ENCODE measurements at regions not wholly inside any gene's neighbourhood (a gene's known extent, or its start where the extent isn't known, plus 50 kb on each side); places are given as distances from the start of the nearest gene placed in this dataset.
"Not testable (repeated sequence)": the region's sequence is repeated elsewhere in the genome, so short reads cannot be mapped to it uniquely, and the experiment has no call there.

DNA sequence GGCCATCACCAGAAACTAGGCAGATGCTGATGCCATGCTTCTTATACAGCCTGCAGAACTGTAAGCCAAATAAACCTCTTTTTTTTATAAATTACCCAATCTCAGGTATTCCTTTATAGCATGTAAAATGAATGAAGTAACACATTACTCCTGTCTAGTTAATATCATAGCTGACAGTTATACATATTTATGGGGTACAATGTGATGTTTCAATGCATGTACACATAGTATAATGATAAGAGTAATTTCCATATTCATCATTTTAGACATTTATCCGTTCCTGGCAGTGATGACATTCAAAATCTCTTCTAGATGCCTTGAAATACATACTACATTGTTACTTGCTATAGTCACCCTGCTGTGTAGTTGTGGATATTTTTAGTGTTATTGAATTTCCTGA lies 85.4 kb upstream of the SLC35F3 start:
- H3K36me3 Mint-ChIP-seq = no peaks in the 10 kb centered on the region
- DNase-seq (ENCODE audit: extremely low spot score, unreplicated experiment) = no peak
- H3K9me3 Mint-ChIP-seq = no peaks in the 10 kb centered on the region
- no peak overlapping the region for H3K4me3 Mint-ChIP-seq
- peaks cover 11% of the 10 kb centered on the region for H3K27me3 Mint-ChIP-seq
- H3K4me1 Mint-ChIP-seq (ENCODE audit: unreplicated experiment) = no peaks in the 10 kb centered on the region
- TF ChIP-seq, protein P1, sequence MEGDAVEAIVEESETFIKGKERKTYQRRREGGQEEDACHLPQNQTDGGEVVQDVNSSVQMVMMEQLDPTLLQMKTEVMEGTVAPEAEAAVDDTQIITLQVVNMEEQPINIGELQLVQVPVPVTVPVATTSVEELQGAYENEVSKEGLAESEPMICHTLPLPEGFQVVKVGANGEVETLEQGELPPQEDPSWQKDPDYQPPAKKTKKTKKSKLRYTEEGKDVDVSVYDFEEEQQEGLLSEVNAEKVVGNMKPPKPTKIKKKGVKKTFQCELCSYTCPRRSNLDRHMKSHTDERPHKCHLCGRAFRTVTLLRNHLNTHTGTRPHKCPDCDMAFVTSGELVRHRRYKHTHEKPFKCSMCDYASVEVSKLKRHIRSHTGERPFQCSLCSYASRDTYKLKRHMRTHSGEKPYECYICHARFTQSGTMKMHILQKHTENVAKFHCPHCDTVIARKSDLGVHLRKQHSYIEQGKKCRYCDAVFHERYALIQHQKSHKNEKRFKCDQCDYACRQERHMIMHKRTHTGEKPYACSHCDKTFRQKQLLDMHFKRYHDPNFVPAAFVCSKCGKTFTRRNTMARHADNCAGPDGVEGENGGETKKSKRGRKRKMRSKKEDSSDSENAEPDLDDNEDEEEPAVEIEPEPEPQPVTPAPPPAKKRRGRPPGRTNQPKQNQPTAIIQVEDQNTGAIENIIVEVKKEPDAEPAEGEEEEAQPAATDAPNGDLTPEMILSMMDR (conservative IDR thresholded peaks at IDR 0.05) = no peak
- no peak overlapping the region for H3K27ac Mint-ChIP-seq

DNA sequence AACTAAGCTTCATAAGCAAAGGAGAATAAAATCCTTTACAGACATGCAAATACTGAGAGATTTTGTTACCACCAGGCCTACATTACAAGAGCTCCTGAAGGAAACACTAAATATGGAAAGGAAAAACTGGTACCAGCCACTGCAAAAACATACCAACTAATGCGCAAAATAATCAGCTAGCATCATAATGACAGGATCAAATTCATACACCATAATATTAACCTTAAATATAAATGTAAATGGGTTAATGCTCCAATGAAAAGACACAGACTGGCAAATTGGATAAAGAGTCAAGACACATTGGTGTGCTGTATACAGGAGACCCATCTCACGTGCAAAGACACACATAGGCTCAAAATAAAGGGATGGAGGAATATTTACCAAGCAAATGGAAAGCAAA lies 80.3 kb upstream of the SLC35F3 start:
- not testable (repeated sequence) for H3K4me1 Mint-ChIP-seq (ENCODE audit: unreplicated experiment); H3K27me3 Mint-ChIP-seq; H3K9me3 Mint-ChIP-seq; H3K4me3 Mint-ChIP-seq; H3K27ac Mint-ChIP-seq; H3K36me3 Mint-ChIP-seq; DNase-seq (ENCODE audit: extremely low spot score, unreplicated experiment)

DNA sequence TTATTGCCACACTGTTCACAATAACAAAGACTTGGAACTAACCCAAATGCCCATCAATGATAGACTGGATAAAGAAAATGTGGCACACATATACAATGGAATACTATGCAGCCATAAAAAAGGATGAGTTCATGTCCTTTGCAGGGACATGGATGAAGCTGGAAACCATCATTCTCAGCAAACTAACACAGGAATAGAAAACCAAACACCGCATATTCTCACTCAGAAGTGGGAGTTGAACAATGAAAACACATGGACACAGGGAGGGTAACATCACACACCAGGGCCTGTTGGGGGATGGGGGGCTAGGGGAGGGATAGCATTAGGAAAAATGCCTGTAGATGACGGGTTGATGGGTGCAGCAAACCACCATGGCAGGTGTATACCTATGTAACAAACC lies 76.5 kb upstream of the SLC35F3 start:
- not testable (repeated sequence) for H3K4me3 Mint-ChIP-seq; DNase-seq (ENCODE audit: extremely low spot score, unreplicated experiment); H3K36me3 Mint-ChIP-seq; H3K4me1 Mint-ChIP-seq (ENCODE audit: unreplicated experiment); H3K27me3 Mint-ChIP-seq; H3K27ac Mint-ChIP-seq; H3K9me3 Mint-ChIP-seq

DNA sequence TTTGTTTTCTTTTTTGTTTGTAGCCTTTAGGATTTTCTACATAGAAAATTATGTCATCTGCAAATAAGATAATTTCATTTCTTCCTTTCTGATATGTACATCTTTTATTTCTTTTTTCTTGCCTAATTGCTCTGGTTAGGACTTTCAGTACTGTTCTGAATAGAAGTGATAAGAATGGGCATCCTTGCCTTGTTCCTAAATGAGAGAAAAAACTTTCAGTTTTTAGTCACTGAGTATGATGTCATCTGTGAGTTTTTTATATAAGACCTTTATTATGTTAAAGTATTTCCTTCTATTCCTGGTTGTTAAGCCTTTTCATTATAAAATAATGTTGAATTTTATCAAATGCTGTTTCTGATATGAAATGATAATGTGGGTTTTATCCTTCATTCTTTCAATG lies 76.0 kb upstream of the SLC35F3 start:
- no peak for DNase-seq (ENCODE audit: extremely low spot score, unreplicated experiment)
- Mint-ChIP-seq H3K36me3 (no peaks in the 10 kb centered on the region), H3K27me3 (peaks cover 6% of the 10 kb centered on the region), H3K4me3 (no peak overlapping the region), H3K9me3 (peaks cover 4% of the 10 kb centered on the region), H3K4me1 (ENCODE audit: unreplicated experiment) (no peaks in the 10 kb centered on the region), H3K27ac (no peak overlapping the region)
- TF ChIP-seq, protein P1 (conservative IDR thresholded peaks at IDR 0.05) = no peak

DNA sequence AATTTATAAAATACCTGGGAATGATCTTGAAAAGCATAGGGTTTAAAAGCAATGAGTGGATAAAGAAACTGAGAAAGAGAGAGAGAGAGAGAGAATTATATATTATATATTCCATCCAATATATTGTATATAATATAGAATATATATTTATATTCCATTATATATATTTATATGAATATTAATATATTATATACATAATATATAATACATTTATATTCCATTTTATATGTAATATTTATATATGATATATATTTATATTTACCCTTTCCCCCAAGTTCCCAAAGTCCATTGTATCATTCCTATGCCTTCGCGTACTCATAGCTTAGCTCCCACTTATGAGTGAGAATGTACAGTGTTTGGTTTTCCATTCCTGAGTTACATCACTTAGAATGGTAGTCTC lies 69.9 kb upstream of the SLC35F3 start:
- no peaks in the 10 kb centered on the region for H3K4me1 Mint-ChIP-seq (ENCODE audit: unreplicated experiment)
- peaks cover 4% of the 10 kb centered on the region for H3K9me3 Mint-ChIP-seq
- TF ChIP-seq, protein P1 (conservative IDR thresholded peaks at IDR 0.05) = no peak
- no peak for DNase-seq (ENCODE audit: extremely low spot score, unreplicated experiment)
- no peak overlapping the region for H3K27ac Mint-ChIP-seq
- peaks cover 3% of the 10 kb centered on the region for H3K27me3 Mint-ChIP-seq
- no peaks in the 10 kb centered on the region for H3K36me3 Mint-ChIP-seq
- H3K4me3 Mint-ChIP-seq = no peak overlapping the region

DNA sequence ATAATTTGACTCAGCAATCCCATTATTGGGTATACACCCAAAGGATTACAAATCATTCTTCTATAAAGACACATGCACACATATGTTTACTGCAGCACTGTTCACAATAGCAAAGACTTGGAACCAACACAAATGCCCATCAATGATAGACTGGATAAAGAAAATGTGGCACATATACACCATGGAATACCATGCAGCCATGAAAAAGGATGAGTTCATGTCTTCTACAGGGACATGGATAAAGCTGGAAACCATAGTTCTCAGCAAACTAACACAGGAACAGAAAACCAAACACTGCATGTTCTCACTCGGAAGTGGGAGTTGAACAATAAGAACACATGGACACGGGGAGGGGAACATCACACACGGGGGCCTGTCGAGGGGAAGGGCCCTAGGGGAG lies 66.3 kb upstream of the SLC35F3 start:
- not testable (repeated sequence) for H3K27me3 Mint-ChIP-seq; H3K4me3 Mint-ChIP-seq; H3K9me3 Mint-ChIP-seq; DNase-seq (ENCODE audit: extremely low spot score, unreplicated experiment); H3K27ac Mint-ChIP-seq; H3K36me3 Mint-ChIP-seq; H3K4me1 Mint-ChIP-seq (ENCODE audit: unreplicated experiment)

DNA sequence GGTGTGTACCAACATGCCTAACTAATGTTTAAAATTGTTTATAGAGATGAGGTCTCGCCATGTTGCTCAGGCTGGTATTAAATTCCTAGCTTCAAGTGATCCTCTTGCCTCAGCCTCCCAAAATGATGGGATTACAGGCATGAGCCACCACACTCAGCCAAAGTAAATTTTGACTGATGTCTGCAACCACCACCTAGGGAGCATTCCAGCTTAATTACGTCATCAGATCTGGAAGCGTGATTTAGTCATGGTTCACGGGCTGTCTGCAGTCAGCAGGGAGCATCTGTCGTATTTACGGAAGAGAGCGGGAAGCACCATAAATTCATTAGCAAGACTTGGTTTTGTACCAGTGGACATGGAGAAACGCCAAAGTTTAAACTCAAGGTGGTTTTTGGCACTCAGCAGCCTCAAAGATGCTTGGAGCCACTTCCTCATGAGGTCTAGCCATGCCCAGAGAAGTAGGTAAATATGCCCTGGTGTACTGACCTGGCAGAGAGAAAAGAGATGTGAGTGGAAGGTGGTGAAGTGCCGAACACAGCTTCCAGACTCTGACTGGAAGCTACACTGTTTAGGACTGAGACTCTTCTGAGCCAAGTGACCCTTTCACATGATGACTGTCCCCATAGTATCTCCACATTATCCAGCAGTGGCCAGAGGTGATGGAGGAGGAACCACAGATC lies 60.8 kb upstream of the SLC35F3 start:
- H3K9me3 Mint-ChIP-seq = no peaks in the 10 kb centered on the region
- no peaks in the 10 kb centered on the region for H3K36me3 Mint-ChIP-seq
- H3K4me1 Mint-ChIP-seq (ENCODE audit: unreplicated experiment) = no peaks in the 10 kb centered on the region
- H3K27ac Mint-ChIP-seq = no peak overlapping the region
- TF ChIP-seq, protein P1 (conservative IDR thresholded peaks at IDR 0.05) = no peak
- no peak overlapping the region for H3K4me3 Mint-ChIP-seq
- H3K27me3 Mint-ChIP-seq = peaks cover 3% of the 10 kb centered on the region
- no peak for DNase-seq (ENCODE audit: extremely low spot score, unreplicated experiment)

Data from type B pancreatic cell (in vitro differentiated cells).